ENCODE measurements at regions not wholly inside any gene's neighbourhood (a gene's known extent, or its start where the extent isn't known, plus 50 kb on each side); places are given as distances from the start of the nearest gene placed in this dataset.

GRCh38 chr1:187878883-187879282, 1050.1 kb downstream of the PLA2G4A start:
- H3K9me3 Mint-ChIP-seq: peaks cover 27% of the 10 kb centered on the region
- intact Hi-C loops (cut with micrococcal nuclease): no loop called here
- no peak overlapping the region for H3K27ac Mint-ChIP-seq
- no peaks in the 10 kb centered on the region for H3K4me1 Mint-ChIP-seq (ENCODE audit: low read depth)
- no peak overlapping the region for H3K4me3 Mint-ChIP-seq
- H3K36me3 Mint-ChIP-seq (ENCODE audit: low read depth): no peaks in the 10 kb centered on the region
- H3K27me3 Mint-ChIP-seq: no peaks in the 10 kb centered on the region

GRCh38 chr1:187883356-187883755, 1054.6 kb downstream of the PLA2G4A start:
- Mint-ChIP-seq H3K27ac (no peak overlapping the region), H3K9me3 (no peaks in the 10 kb centered on the region), H3K27me3 (no peaks in the 10 kb centered on the region), H3K36me3 (ENCODE audit: low read depth) (no peaks in the 10 kb centered on the region), H3K4me1 (ENCODE audit: low read depth) (no peaks in the 10 kb centered on the region), H3K4me3 (no peak overlapping the region)
- intact Hi-C loops (cut with micrococcal nuclease): no loop called here

GRCh38 chr1:187891993-187892682, 1063.4 kb downstream of the PLA2G4A start:
- intact Hi-C loops (cut with micrococcal nuclease): no loop called here
- Mint-ChIP-seq H3K27me3 (no peaks in the 10 kb centered on the region), H3K4me3 (no peak overlapping the region), H3K9me3 (no peaks in the 10 kb centered on the region), H3K36me3 (ENCODE audit: low read depth) (no peaks in the 10 kb centered on the region), H3K27ac (no peak overlapping the region), H3K4me1 (ENCODE audit: low read depth) (no peaks in the 10 kb centered on the region)

GRCh38 chr1:187892683-187893039, 1063.9 kb downstream of the PLA2G4A start:
- intact Hi-C loops (cut with micrococcal nuclease): no loop called here
- H3K36me3 Mint-ChIP-seq (ENCODE audit: low read depth): no peaks in the 10 kb centered on the region
- no peak overlapping the region for H3K4me3 Mint-ChIP-seq
- no peaks in the 10 kb centered on the region for H3K9me3 Mint-ChIP-seq
- no peaks in the 10 kb centered on the region for H3K4me1 Mint-ChIP-seq (ENCODE audit: low read depth)
- H3K27me3 Mint-ChIP-seq: no peaks in the 10 kb centered on the region
- no peak overlapping the region for H3K27ac Mint-ChIP-seq

GRCh38 chr1:187893471-187893870, 1064.7 kb downstream of the PLA2G4A start:
- H3K27ac Mint-ChIP-seq: no peak overlapping the region

GRCh38 chr1:187894349-187894748, 1065.6 kb downstream of the PLA2G4A start:
- Mint-ChIP-seq H3K4me1 (ENCODE audit: low read depth) (no peaks in the 10 kb centered on the region), H3K9me3 (no peaks in the 10 kb centered on the region), H3K27me3 (no peaks in the 10 kb centered on the region), H3K27ac (no peak overlapping the region), H3K4me3 (no peak overlapping the region), H3K36me3 (ENCODE audit: low read depth) (no peaks in the 10 kb centered on the region)
- intact Hi-C loops (cut with micrococcal nuclease): no loop called here

More at GRCh38 chr1:187893471-187893870, 1064.7 kb downstream of the PLA2G4A start:
- Mint-ChIP-seq H3K9me3 (no peaks in the 10 kb centered on the region), H3K27me3 (no peaks in the 10 kb centered on the region), H3K36me3 (ENCODE audit: low read depth) (no peaks in the 10 kb centered on the region), H3K4me1 (ENCODE audit: low read depth) (no peaks in the 10 kb centered on the region), H3K4me3 (no peak overlapping the region)
- intact Hi-C loops (cut with micrococcal nuclease): no loop called here

- Mint-ChIP-seq H3K36me3 (ENCODE audit: low read depth) (no peaks in the 10 kb centered on the region), H3K27ac (no peak overlapping the region), H3K4me1 (ENCODE audit: low read depth) (no peaks in the 10 kb centered on the region), H3K4me3 (no peak overlapping the region), H3K27me3 (no peaks in the 10 kb centered on the region), H3K9me3 (no peaks in the 10 kb centered on the region)
- intact Hi-C loops (cut with micrococcal nuclease): no loop called here
These were observed 1074.5 kb downstream of the PLA2G4A start for GRCh38 chr1:187903223-187903622.

- Mint-ChIP-seq H3K9me3 (no peaks in the 10 kb centered on the region), H3K27me3 (no peaks in the 10 kb centered on the region), H3K4me1 (ENCODE audit: low read depth) (no peaks in the 10 kb centered on the region), H3K27ac (no peak overlapping the region), H3K4me3 (no peak overlapping the region), H3K36me3 (ENCODE audit: low read depth) (no peaks in the 10 kb centered on the region)
- intact Hi-C loops (cut with micrococcal nuclease): no loop called here
These were observed 1080.6 kb downstream of the PLA2G4A start for GRCh38 chr1:187909382-187909781.

GRCh38 chr1:187911820-187912219, 1083.1 kb downstream of the PLA2G4A start:
- H3K27me3 Mint-ChIP-seq: no peaks in the 10 kb centered on the region
- no peaks in the 10 kb centered on the region for H3K36me3 Mint-ChIP-seq (ENCODE audit: low read depth)

GRCh38 chr1:187920976-187921375, 1092.2 kb downstream of the PLA2G4A start:
- Mint-ChIP-seq H3K4me1 (ENCODE audit: low read depth) (no peaks in the 10 kb centered on the region), H3K27me3 (no peaks in the 10 kb centered on the region), H3K36me3 (ENCODE audit: low read depth) (no peaks in the 10 kb centered on the region), H3K4me3 (no peak overlapping the region), H3K9me3 (no peaks in the 10 kb centered on the region), H3K27ac (no peak overlapping the region)
- intact Hi-C loops (cut with micrococcal nuclease): no loop called here

More at GRCh38 chr1:187911820-187912219, 1083.1 kb downstream of the PLA2G4A start:
- Mint-ChIP-seq H3K4me1 (ENCODE audit: low read depth) (no peaks in the 10 kb centered on the region), H3K27ac (no peak overlapping the region), H3K9me3 (no peaks in the 10 kb centered on the region), H3K4me3 (no peak overlapping the region)
- intact Hi-C loops (cut with micrococcal nuclease): loop anchor here (2.0 kb wide), 1 partner anchor 77 kb away; no protein-coding TSS in a partner anchor

- no peaks in the 10 kb centered on the region for H3K9me3 Mint-ChIP-seq
These were observed 1092.7 kb downstream of the PLA2G4A start for GRCh38 chr1:187921426-187921825.

GRCh38 chr1:187922255-187922654, 1093.5 kb downstream of the PLA2G4A start:
- Mint-ChIP-seq H3K27ac (no peak overlapping the region), H3K9me3 (no peaks in the 10 kb centered on the region), H3K36me3 (ENCODE audit: low read depth) (no peaks in the 10 kb centered on the region), H3K4me3 (no peak overlapping the region), H3K4me1 (ENCODE audit: low read depth) (no peaks in the 10 kb centered on the region), H3K27me3 (no peaks in the 10 kb centered on the region)
- intact Hi-C loops (cut with micrococcal nuclease): no loop called here

More at GRCh38 chr1:187921426-187921825, 1092.7 kb downstream of the PLA2G4A start:
- no peaks in the 10 kb centered on the region for H3K36me3 Mint-ChIP-seq (ENCODE audit: low read depth)
- no peak overlapping the region for H3K27ac Mint-ChIP-seq
- no peaks in the 10 kb centered on the region for H3K27me3 Mint-ChIP-seq
- intact Hi-C loops (cut with micrococcal nuclease): no loop called here
- no peak overlapping the region for H3K4me3 Mint-ChIP-seq
- H3K4me1 Mint-ChIP-seq (ENCODE audit: low read depth): no peaks in the 10 kb centered on the region

GRCh38 chr1:187924252-187924651, 1095.5 kb downstream of the PLA2G4A start:
- no peak overlapping the region for H3K27ac Mint-ChIP-seq
- H3K4me1 Mint-ChIP-seq (ENCODE audit: low read depth): no peaks in the 10 kb centered on the region
- no peak overlapping the region for H3K4me3 Mint-ChIP-seq
- no peaks in the 10 kb centered on the region for H3K9me3 Mint-ChIP-seq
- H3K36me3 Mint-ChIP-seq (ENCODE audit: low read depth): no peaks in the 10 kb centered on the region
- H3K27me3 Mint-ChIP-seq: no peaks in the 10 kb centered on the region
- intact Hi-C loops (cut with micrococcal nuclease): no loop called here

GRCh38 chr1:187928288-187928687, 1099.5 kb downstream of the PLA2G4A start:
- H3K27ac Mint-ChIP-seq: no peak overlapping the region
- intact Hi-C loops (cut with micrococcal nuclease): no loop called here
- H3K4me3 Mint-ChIP-seq: no peak overlapping the region
- no peaks in the 10 kb centered on the region for H3K27me3 Mint-ChIP-seq
- H3K4me1 Mint-ChIP-seq (ENCODE audit: low read depth): no peaks in the 10 kb centered on the region
- H3K9me3 Mint-ChIP-seq: no peaks in the 10 kb centered on the region
- no peaks in the 10 kb centered on the region for H3K36me3 Mint-ChIP-seq (ENCODE audit: low read depth)

GRCh38 chr1:187928696-187929095, 1099.9 kb downstream of the PLA2G4A start:
- intact Hi-C loops (cut with micrococcal nuclease): no loop called here
- no peaks in the 10 kb centered on the region for H3K4me1 Mint-ChIP-seq (ENCODE audit: low read depth)
- H3K9me3 Mint-ChIP-seq: no peaks in the 10 kb centered on the region

More at GRCh38 chr1:187928696-187929095, 1099.9 kb downstream of the PLA2G4A start:
- no peaks in the 10 kb centered on the region for H3K36me3 Mint-ChIP-seq (ENCODE audit: low read depth)
- H3K4me3 Mint-ChIP-seq: no peak overlapping the region
- H3K27ac Mint-ChIP-seq: no peak overlapping the region
- H3K27me3 Mint-ChIP-seq: no peaks in the 10 kb centered on the region

Data from dendritic cell treated with granulocyte-macrophage colony-stimulating factor and Interleukin-4, amounts not matched to agents 40 ng/mL and 50 ng/mL, for 4 days (primary cell).